GM18873 (cell line): ENCODE measurements at regions not wholly inside any gene's neighbourhood (a gene's known extent, or its start where the extent isn't known, plus 50 kb on each side); places are given as distances from the start of the nearest gene placed in this dataset.

Experiments used
- ATAC-seq: cut with Tn5 transposase; IDR thresholded peaks from one replicate; pipeline ENCODE4 v1.9.1; 2021; ENCODE audit warnings: mild to moderate bottlenecking, moderate library complexity, moderate number of reproducible peaks; ENCODE audit not compliant: unreplicated experiment, low FRiP score

- no peak for ATAC-seq
Observed at GRCh38 chr10:36506697-36507496, 618.5 kb upstream of the ANKRD30A start.

DNA sequence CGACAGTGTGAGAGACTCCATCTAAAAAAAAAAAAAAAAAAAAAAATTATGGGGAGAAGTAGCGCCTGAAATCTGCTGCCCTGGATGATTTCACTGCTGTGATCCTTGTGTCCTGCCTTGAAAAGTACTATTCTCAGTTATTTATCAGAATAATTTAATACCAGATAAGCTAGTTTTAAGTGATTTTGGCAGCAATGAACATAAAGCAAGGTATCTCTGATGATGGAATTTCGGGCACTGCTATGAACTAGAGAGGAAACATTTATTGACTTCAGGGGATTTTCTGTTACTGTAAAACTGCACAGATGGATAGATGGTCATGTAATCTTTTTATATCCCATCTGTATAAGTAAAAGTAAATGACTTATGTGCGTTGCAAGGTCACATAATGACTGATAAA is 619.1 kb upstream of the ANKRD30A start:
- ATAC-seq = no peak

DNA sequence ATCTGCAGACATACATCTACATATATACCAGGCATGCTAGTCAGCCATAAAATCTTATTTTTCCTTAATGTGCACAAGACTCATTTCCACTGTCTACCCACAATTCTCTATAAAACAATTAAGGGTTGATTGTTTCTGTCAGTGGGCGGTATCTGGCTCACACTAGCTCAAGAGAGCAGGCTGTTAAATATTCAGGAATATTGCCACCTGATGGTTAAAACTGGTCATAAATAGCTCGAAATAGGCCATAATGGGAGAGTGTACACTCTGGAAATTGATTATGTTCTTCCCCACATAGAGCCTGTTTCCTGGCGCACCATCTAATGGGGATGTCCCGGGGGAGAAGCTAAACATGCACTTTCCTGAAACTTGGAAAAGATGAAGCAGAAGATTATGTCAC is 620.6 kb upstream of the ANKRD30A start:
- ATAC-seq = no peak

DNA sequence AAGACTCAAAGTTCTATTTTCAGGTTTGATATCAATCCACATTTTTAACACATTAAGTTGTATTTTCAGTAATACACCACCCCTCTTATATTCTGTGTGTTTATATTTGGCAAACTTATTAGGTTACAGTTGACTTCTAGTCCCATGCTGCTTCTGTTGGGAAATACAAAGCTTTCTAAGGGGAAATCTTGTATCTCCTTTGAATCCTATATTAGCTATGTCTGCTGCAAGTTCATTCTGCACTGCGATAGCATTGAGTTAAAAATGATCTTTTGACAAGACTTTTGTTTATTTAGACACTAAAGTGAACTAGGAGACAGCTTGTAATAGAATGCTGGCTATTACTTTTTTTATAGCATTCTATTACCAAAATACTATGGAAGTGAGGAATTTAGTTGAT is 625.1 kb upstream of the ANKRD30A start:
- ATAC-seq = no peak

DNA sequence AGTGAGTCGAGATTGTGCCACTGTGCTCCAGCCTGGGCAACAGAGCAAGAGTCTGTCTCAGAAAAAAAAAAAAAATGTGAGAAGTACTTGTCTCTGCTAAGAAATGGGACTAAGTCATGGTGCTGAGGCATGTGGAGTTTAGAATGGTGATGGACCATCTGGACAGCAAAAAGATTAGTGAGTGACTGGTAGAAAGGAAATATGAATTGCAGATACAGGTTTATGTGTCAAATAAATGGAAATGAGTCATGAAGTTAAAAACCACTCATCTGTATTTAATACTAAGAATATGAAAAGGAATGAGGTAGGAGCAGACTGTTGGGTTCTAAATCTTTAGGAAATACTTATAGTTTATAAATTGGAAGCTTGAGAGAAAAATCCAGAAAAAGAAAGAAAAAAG is 625.7 kb upstream of the ANKRD30A start:
- ATAC-seq = no peak

DNA sequence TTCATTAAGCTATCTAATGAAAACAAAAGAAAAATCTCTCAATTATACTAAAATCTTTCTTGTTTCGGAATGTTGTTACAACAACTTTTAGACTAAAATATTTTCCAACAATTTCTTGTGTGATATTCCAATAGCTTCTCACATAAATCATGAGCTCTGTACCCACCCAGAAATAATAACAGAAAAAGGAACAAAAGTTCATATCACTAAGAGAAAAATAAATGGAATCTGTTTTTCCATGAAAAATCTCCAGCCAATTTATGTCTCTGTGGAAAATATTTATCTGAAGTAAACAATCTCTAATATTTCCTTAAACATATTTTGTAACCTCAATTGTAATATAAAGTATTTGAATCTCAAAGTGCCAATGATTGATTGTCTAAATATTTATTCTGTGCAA is 628.6 kb upstream of the ANKRD30A start:
- ATAC-seq = no peak

DNA sequence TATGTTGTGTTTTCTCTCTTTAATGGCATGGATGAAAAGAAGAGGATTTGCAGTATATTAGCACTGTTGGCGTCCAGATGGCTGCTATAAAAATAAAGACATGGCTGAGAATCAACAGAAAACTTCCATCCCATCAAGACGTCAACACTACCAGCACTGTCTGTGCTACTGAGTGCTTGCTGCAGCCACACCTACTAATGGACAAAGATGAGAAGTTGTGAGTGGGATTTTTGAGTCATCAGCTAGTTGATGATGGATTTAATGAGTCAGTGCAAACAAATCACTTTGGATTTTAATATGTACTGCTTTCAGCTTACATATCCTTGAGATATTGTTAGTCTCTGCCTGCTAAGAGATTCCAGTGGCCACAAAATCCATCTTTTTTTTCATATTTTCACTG is 631.0 kb upstream of the ANKRD30A start:
- ATAC-seq = no peak

- ATAC-seq = no peak
Observed at GRCh38 chr10:36493516-36493880, 631.9 kb upstream of the ANKRD30A start.

- no peak for ATAC-seq
Observed at GRCh38 chr10:36492590-36493515, 632.5 kb upstream of the ANKRD30A start.

- ATAC-seq = no peak
Observed at GRCh38 chr10:36491926-36492325, 633.5 kb upstream of the ANKRD30A start.

- no peak for ATAC-seq
Observed at GRCh38 chr10:36489611-36490228, 635.7 kb upstream of the ANKRD30A start.

- ATAC-seq = no peak
Observed at GRCh38 chr10:36489181-36489580, 636.2 kb upstream of the ANKRD30A start.

DNA sequence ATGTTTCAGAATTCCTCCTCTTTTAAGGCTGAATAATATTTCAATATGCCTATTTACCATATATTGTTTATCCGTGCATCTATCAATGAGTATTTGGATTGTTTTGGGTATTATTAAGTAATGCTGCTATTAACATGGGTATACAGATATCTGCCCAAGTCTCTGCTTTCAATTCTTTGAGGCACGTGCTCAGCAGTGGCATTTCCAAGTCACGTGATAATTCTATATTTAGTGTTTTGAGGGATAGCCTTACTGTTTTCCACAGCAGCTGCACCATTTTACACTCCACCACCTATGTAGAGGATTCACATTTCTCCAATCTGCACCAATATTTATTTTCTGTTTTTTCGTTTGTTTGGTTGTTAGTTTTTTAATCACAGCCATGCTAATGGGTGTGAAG is 636.8 kb upstream of the ANKRD30A start:
- no peak for ATAC-seq

GRCh38 chr10:36479073-36479472 is 646.3 kb upstream of the ANKRD30A start:
- ATAC-seq = no peak

DNA sequence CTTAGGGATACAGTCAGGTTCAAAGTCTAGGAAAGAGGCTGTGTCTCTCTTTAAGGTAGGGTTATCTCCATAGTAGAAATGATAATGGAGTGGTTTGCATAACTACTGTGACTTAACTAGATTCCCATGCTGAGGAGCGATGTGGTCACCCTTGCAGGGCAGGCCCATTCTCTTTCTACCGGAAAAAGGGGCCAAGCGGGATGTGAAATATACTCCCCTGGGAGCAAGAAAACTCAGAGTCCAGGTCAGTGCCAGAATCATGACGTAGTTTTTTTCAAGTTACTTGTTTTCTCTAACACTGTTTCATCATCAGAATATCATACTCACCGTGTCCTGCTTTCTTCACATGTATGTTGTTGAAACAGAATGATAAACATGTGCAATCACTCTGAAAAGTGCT is 649.0 kb upstream of the ANKRD30A start:
- ATAC-seq = no peak

- ATAC-seq = no peak
Observed at GRCh38 chr10:36475746-36476145, 649.7 kb upstream of the ANKRD30A start.

DNA sequence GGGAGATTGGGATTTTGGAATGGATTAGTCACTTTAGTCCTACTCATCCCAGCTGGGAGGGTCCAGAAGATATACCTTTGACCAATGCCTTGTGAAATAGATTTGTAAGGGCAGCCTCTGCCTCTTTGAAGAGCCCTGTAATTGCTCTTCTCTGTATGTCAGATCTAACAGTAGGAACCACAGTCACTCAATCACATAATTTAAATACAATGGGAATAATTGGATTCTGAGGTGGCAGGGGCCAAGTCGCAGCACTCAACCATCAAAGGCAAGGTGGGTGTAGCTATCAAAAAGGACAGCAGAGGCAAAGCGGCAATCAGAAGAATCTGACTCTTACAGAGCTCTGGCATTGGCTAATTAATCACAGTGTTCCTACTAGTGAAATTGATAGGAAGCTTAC is 650.9 kb upstream of the ANKRD30A start:
- no peak for ATAC-seq

- no peak for ATAC-seq
Observed at GRCh38 chr10:36473122-36473521, 652.3 kb upstream of the ANKRD30A start.

- no peak for ATAC-seq
Observed at GRCh38 chr10:36469585-36469984, 655.8 kb upstream of the ANKRD30A start.

DNA sequence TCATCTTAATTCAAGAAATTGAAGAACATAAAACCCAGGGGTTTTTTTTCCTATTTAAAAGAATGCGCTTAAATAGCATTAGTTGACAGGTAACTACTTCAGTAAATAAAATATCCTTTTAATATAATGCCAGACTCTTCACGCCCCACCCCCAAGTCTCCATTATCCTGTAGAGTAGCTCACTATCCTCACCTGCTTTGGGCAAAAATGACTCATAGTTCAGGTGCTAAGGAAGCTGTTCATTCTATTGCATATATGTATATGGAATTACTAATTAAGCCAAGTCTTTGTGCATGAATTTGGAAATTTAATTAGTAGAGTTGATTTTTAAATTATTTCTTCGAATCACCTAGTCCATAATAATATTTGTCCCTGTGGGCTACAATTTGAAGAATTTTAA is 656.8 kb upstream of the ANKRD30A start:
- ATAC-seq = no peak
